ENCODE measurements at regions not wholly inside any gene's neighbourhood (a gene's known extent, or its start where the extent isn't known, plus 50 kb on each side); places are given as distances from the start of the nearest gene placed in this dataset.

DNA sequence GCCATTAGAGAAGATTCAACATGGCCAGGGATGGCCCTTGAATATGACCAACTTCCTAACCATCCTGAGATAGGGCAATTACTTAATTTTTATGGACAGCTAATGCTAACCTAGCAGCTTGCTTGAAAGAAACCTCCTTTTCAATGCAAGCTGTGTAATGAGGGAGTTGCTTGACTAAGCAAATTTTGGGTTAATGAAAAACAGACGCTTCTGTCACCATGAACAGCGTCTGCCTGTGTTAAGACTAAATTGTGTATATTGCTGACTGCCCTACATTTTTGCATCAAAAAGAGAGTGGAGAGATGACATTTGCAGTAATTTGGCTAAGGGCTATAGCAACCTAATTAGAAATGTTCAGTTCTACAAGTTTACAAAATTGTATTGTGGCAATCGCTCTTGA is 319.2 kb upstream of the LRATD1 start:
- TF ChIP-seq SPI1 (IDR thresholded peaks at IDR 0.05; ENCODE audit: low read depth, low read length) (no peak), POLR2AphosphoS5 (IDR thresholded peaks at IDR 0.05; ENCODE audit: low read depth, low read length) (no peak), PAX5 (IDR thresholded peaks at IDR 0.05; ENCODE audit: insufficient read depth, low read length, severe bottlenecking) (no peak)
- FAIRE-seq (no peak), DNase-seq (ENCODE audit: insufficient read length, low spot score) (no peak)

DNA sequence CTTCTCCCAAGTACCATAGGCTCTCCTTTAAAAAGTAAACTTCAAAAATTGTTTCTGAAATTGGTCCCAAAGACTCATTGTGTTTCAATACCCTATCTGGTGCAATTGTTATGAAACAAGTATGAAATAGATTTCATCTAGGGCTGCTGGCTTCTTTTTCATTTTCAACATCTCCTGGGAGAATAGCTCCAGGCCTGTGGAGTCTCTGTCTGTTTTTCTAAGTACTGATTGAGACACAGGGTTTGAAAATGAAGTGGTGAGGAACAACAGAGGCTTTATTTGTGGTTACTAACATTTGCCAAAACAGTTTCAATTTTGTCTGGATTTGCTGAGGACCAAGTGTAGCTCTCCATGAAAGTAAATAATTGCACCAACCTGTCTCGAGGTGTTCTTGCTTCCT is 315.9 kb upstream of the LRATD1 start:
- FAIRE-seq = no peak
- TF ChIP-seq POLR2A (IDR thresholded peaks at IDR 0.05; ENCODE audit: low read depth, low read length) (no peak), POU2F2 (IDR thresholded peaks at IDR 0.05; ENCODE audit: low read depth, low read length) (no peak), SPI1 (IDR thresholded peaks at IDR 0.05; ENCODE audit: low read depth, low read length) (no peak), POLR2AphosphoS5 (IDR thresholded peaks at IDR 0.05; ENCODE audit: low read depth, low read length) (no peak), TAF1 (IDR thresholded peaks at IDR 0.05; ENCODE audit: low read depth, low read length) (no peak), PAX5 (IDR thresholded peaks at IDR 0.05; ENCODE audit: insufficient read depth, low read length, severe bottlenecking) (no peak)
- no peak for DNase-seq (ENCODE audit: insufficient read length, low spot score)

GRCh38 chr2:14321357-14321756 is 311.2 kb upstream of the LRATD1 start:
- DNase-seq (ENCODE audit: insufficient read length, low spot score) (no peak), FAIRE-seq (no peak)
- TF ChIP-seq SPI1 (IDR thresholded peaks at IDR 0.05; ENCODE audit: low read depth, low read length) = no peak
- TF ChIP-seq POU2F2 (IDR thresholded peaks at IDR 0.05; ENCODE audit: low read depth, low read length) = no peak
- TF ChIP-seq PAX5 (IDR thresholded peaks at IDR 0.05; ENCODE audit: insufficient read depth, low read length, severe bottlenecking) = no peak
- no peak for TF ChIP-seq POLR2A (IDR thresholded peaks at IDR 0.05; ENCODE audit: low read depth, low read length)
- no peak for TF ChIP-seq TAF1 (IDR thresholded peaks at IDR 0.05; ENCODE audit: low read depth, low read length)
- TF ChIP-seq POLR2AphosphoS5 (IDR thresholded peaks at IDR 0.05; ENCODE audit: low read depth, low read length) = no peak

DNA sequence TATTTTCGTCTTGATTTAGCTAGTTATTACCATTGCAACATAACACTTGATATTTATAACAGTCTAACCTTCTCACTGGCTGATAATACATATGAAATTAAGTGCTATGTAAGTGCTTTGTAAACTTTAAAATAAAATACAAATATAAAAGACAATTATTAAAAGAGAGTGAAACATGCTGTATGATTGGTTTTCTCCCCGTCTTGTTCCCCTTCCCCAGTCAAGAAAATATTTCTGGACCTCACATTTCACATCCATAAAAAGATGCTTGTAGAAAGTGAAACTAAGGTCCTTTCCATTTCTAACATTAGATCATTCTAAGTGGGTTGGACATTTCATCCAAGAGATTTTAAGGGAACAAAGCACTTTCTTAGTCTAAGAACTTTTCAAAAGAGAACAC is 310.2 kb upstream of the LRATD1 start:
- FAIRE-seq = no peak
- TF ChIP-seq SPI1 (IDR thresholded peaks at IDR 0.05; ENCODE audit: low read depth, low read length) = no peak
- TF ChIP-seq POLR2A (IDR thresholded peaks at IDR 0.05; ENCODE audit: low read depth, low read length) = no peak
- no peak for TF ChIP-seq TAF1 (IDR thresholded peaks at IDR 0.05; ENCODE audit: low read depth, low read length)
- no peak for TF ChIP-seq POU2F2 (IDR thresholded peaks at IDR 0.05; ENCODE audit: low read depth, low read length)
- TF ChIP-seq POLR2AphosphoS5 (IDR thresholded peaks at IDR 0.05; ENCODE audit: low read depth, low read length) = no peak
- no peak for TF ChIP-seq PAX5 (IDR thresholded peaks at IDR 0.05; ENCODE audit: insufficient read depth, low read length, severe bottlenecking)
- no peak for DNase-seq (ENCODE audit: insufficient read length, low spot score)

- no peak for FAIRE-seq
- DNase-seq (ENCODE audit: insufficient read length, low spot score) = no peak
- TF ChIP-seq POLR2AphosphoS5 (IDR thresholded peaks at IDR 0.05; ENCODE audit: low read depth, low read length) (no peak), POU2F2 (IDR thresholded peaks at IDR 0.05; ENCODE audit: low read depth, low read length) (no peak), PAX5 (IDR thresholded peaks at IDR 0.05; ENCODE audit: insufficient read depth, low read length, severe bottlenecking) (no peak), SPI1 (IDR thresholded peaks at IDR 0.05; ENCODE audit: low read depth, low read length) (no peak), POLR2A (IDR thresholded peaks at IDR 0.05; ENCODE audit: low read depth, low read length) (no peak), TAF1 (IDR thresholded peaks at IDR 0.05; ENCODE audit: low read depth, low read length) (no peak)
Observed at GRCh38 chr2:14324308-14324707, 308.2 kb upstream of the LRATD1 start.

GRCh38 chr2:14330884-14331283 is 301.6 kb upstream of the LRATD1 start:
- FAIRE-seq = peak; percentile 5
- no peak for DNase-seq (ENCODE audit: insufficient read length, low spot score)
- TF ChIP-seq PAX5 (IDR thresholded peaks at IDR 0.05; ENCODE audit: insufficient read depth, low read length, severe bottlenecking) (no peak), POLR2AphosphoS5 (IDR thresholded peaks at IDR 0.05; ENCODE audit: low read depth, low read length) (no peak), POLR2A (IDR thresholded peaks at IDR 0.05; ENCODE audit: low read depth, low read length) (no peak), TAF1 (IDR thresholded peaks at IDR 0.05; ENCODE audit: low read depth, low read length) (no peak), SPI1 (IDR thresholded peaks at IDR 0.05; ENCODE audit: low read depth, low read length) (no peak), POU2F2 (IDR thresholded peaks at IDR 0.05; ENCODE audit: low read depth, low read length) (no peak)

- DNase-seq (ENCODE audit: insufficient read length, low spot score) (no peak), FAIRE-seq (no peak)
- TF ChIP-seq TAF1 (IDR thresholded peaks at IDR 0.05; ENCODE audit: low read depth, low read length) = no peak
- TF ChIP-seq PAX5 (IDR thresholded peaks at IDR 0.05; ENCODE audit: insufficient read depth, low read length, severe bottlenecking) = no peak
- no peak for TF ChIP-seq SPI1 (IDR thresholded peaks at IDR 0.05; ENCODE audit: low read depth, low read length)
- no peak for TF ChIP-seq POLR2AphosphoS5 (IDR thresholded peaks at IDR 0.05; ENCODE audit: low read depth, low read length)
- no peak for TF ChIP-seq POU2F2 (IDR thresholded peaks at IDR 0.05; ENCODE audit: low read depth, low read length)
- TF ChIP-seq POLR2A (IDR thresholded peaks at IDR 0.05; ENCODE audit: low read depth, low read length) = no peak
Observed at GRCh38 chr2:14336759-14337382, 295.6 kb upstream of the LRATD1 start.

DNA sequence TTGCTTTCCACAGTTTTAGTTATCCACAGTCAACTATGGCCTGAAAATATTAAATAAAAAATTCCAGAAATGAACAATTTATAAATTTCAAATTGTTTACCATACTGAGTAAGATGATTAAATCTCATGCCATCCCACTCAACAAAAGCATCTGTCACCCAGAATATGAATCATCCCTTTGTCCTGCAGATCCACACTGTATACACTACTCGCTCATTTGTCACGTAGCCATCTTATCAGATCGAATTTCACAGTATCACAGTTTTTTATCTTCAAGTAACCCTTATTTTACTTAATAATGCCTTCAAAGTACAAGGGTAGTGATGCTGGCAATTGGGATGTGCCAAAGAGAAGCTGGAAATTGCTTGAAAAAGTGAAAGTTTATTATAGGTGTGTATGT is 291.8 kb upstream of the LRATD1 start:
- no peak for TF ChIP-seq SPI1 (IDR thresholded peaks at IDR 0.05; ENCODE audit: low read depth, low read length)
- TF ChIP-seq POLR2A (IDR thresholded peaks at IDR 0.05; ENCODE audit: low read depth, low read length) = no peak
- no peak for TF ChIP-seq POLR2AphosphoS5 (IDR thresholded peaks at IDR 0.05; ENCODE audit: low read depth, low read length)
- no peak for TF ChIP-seq TAF1 (IDR thresholded peaks at IDR 0.05; ENCODE audit: low read depth, low read length)
- TF ChIP-seq PAX5 (IDR thresholded peaks at IDR 0.05; ENCODE audit: insufficient read depth, low read length, severe bottlenecking) = no peak
- no peak for TF ChIP-seq POU2F2 (IDR thresholded peaks at IDR 0.05; ENCODE audit: low read depth, low read length)
- FAIRE-seq (no peak), DNase-seq (ENCODE audit: insufficient read length, low spot score) (no peak)

DNA sequence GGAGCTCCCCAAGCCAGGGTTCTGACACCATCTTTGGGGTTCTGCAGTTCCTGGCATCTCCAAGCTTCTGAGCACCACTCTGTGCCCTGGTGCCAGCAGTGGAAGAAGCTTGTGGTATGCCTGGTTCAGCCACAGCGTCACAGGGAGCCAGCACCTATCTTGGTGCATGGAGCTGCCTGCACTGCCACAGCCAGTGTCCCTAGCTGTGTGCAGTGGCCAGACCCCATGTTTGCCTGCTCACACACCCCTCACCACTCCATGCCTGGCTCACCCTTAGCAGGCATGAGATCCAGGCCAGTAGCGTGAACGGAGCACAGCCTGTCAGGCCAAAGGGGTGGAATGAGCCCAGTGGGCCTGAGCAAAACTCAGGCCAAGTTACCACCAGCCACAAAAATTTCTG is 290.2 kb upstream of the LRATD1 start:
- FAIRE-seq (no peak), DNase-seq (ENCODE audit: insufficient read length, low spot score) (no peak)
- TF ChIP-seq SPI1 (IDR thresholded peaks at IDR 0.05; ENCODE audit: low read depth, low read length) (no peak), POLR2AphosphoS5 (IDR thresholded peaks at IDR 0.05; ENCODE audit: low read depth, low read length) (no peak), POU2F2 (IDR thresholded peaks at IDR 0.05; ENCODE audit: low read depth, low read length) (no peak), TAF1 (IDR thresholded peaks at IDR 0.05; ENCODE audit: low read depth, low read length) (no peak), PAX5 (IDR thresholded peaks at IDR 0.05; ENCODE audit: insufficient read depth, low read length, severe bottlenecking) (no peak), POLR2A (IDR thresholded peaks at IDR 0.05; ENCODE audit: low read depth, low read length) (no peak)

DNA sequence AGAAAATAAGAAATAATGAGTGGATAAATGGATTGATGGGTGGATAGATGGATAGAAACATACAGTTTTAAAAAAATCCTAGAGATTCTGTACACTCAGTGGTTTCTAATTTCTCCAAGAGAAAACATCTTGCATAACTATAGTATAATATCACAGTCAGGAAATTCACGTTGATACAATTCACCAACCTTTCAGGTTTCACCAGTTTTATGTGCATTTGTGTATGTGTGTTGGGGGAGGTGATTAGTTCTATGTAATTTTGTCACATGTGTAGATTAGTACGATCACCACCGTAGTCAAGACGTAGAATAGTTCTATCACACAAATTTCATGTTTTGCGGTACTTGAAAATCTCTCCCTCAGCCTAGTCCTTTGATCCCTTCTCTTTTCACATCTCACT is 288.2 kb upstream of the LRATD1 start:
- TF ChIP-seq POU2F2 (IDR thresholded peaks at IDR 0.05; ENCODE audit: low read depth, low read length) (no peak), POLR2AphosphoS5 (IDR thresholded peaks at IDR 0.05; ENCODE audit: low read depth, low read length) (no peak), POLR2A (IDR thresholded peaks at IDR 0.05; ENCODE audit: low read depth, low read length) (no peak), SPI1 (IDR thresholded peaks at IDR 0.05; ENCODE audit: low read depth, low read length) (no peak), PAX5 (IDR thresholded peaks at IDR 0.05; ENCODE audit: insufficient read depth, low read length, severe bottlenecking) (no peak), TAF1 (IDR thresholded peaks at IDR 0.05; ENCODE audit: low read depth, low read length) (no peak)
- no peak for FAIRE-seq
- no peak for DNase-seq (ENCODE audit: insufficient read length, low spot score)
